BJ (cell line): ENCODE measurements at regions not wholly inside any gene's neighbourhood (a gene's known extent, or its start where the extent isn't known, plus 50 kb on each side); places are given as distances from the start of the nearest gene placed in this dataset.
A peak's percentile ranks its signal among the peaks of the same experiment; 100 is the strongest.

Source experiments
- CTCF ChIA-PET: fragments of 350-600 bp; formaldehyde crosslinking; extraction: SDS; loops from one replicate; lab custom pipeline; 2021; ENCODE audit warnings: antibody characterized with exemption, inconsistent platforms; lab: Yijun Ruan, JAX
- POLR2A ChIA-PET: fragments of 300-600 bp; sonication (Branson Sonifier 250); formaldehyde crosslinking; extraction: SDS; loops from one replicate; lab custom pipeline; 2021; ENCODE audit warnings: antibody characterized with exemption; lab: Charles Lee
- DNase-seq: peaks from one replicate; pipeline ENCODE4 v3.0.0-alpha.2; 2011; ENCODE audit warnings: low read depth
- H3K27me3 ChIP-seq: 2 replicates; pipeline ENCODE4 v1.6.0; 2011; ENCODE audit warnings: low read length; ENCODE audit not compliant: control insufficient read depth, insufficient read depth
- H3K36me3 ChIP-seq: 2 replicates; pipeline ENCODE4 v1.5.1; 2011; ENCODE audit warnings: low read length; ENCODE audit not compliant: control insufficient read depth, insufficient read depth
- H3K4me3 ChIP-seq: 2 replicates; pipeline ENCODE4 v1.5.1; 2011; ENCODE audit warnings: low read depth, mild to moderate bottlenecking, control low read depth, low read length
- TF ChIP-seq, protein P1 (sequence below): IDR thresholded peaks from 2 replicates; pipeline ENCODE4 v1.5.1; 2011; ENCODE audit warnings: low read depth, mild to moderate bottlenecking, control low read depth, inconsistent platforms, low read length, moderate library complexity; ENCODE audit not compliant: insufficient read depth

DNA sequence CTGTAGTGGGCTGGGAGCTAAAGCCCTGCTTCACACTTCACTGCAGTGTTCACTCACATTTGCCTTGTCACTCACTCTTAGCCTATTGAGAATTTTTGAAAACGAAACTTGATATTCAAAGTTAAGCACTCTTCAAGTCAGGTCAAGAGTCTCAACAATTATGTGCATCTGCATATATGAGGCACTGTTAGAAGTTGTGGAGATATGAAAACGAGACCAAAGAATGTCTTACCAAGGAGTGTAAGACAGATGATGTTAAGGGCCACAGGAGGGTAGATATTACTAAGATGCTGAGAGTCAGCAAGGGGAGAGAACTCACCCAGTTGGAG lies 64.7 kb upstream of the GJA8 start:
- H3K36me3 ChIP-seq = no peaks in the 10 kb centered on the region
- ChIA-PET POLR2A (no interaction called here), CTCF (no interaction called here)
- no peaks in the 10 kb centered on the region; the same call in 1 of the 2 replicates for H3K27me3 ChIP-seq
- TF ChIP-seq, protein P1, sequence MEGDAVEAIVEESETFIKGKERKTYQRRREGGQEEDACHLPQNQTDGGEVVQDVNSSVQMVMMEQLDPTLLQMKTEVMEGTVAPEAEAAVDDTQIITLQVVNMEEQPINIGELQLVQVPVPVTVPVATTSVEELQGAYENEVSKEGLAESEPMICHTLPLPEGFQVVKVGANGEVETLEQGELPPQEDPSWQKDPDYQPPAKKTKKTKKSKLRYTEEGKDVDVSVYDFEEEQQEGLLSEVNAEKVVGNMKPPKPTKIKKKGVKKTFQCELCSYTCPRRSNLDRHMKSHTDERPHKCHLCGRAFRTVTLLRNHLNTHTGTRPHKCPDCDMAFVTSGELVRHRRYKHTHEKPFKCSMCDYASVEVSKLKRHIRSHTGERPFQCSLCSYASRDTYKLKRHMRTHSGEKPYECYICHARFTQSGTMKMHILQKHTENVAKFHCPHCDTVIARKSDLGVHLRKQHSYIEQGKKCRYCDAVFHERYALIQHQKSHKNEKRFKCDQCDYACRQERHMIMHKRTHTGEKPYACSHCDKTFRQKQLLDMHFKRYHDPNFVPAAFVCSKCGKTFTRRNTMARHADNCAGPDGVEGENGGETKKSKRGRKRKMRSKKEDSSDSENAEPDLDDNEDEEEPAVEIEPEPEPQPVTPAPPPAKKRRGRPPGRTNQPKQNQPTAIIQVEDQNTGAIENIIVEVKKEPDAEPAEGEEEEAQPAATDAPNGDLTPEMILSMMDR = no peak
- no peak for DNase-seq
- H3K4me3 ChIP-seq = no peak overlapping the region

DNA sequence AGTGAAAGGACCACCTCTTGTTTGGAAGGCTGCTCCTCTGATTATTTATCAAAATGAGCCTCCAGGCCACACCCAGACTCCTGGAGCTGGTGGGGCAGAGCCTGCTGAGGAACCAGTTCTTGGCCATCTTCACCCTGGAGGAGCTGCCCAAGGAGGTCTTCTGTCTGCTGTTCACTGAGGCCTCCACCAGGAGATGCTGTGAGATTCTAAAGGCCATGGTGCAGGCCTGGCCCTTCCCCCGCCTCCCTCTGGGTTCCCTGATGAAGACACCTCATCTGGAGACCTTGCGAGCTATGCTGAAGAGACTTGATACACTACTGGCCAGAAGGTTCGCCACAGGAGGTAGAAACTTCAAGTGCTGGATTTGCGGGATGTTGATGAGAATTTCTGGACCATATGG lies 61.7 kb upstream of the GJA8 start:
- ChIA-PET POLR2A (no interaction called here), CTCF (interaction anchor here (0.9 kb wide), 1 partner anchor 8 kb away, joined by 6 read pairs; no protein-coding TSS in a partner anchor)
- no peak for DNase-seq
- no peak overlapping the region for H3K4me3 ChIP-seq
- TF ChIP-seq, protein P1 = peak; percentile 14; the same call in 1 of the 2 replicates
- H3K36me3 ChIP-seq = no peaks in the 10 kb centered on the region
- no peaks in the 10 kb centered on the region; the same call in 1 of the 2 replicates for H3K27me3 ChIP-seq

GRCh38 chr1:147842578-147842977 lies 60.0 kb upstream of the GJA8 start:
- ChIA-PET POLR2A (no interaction called here), CTCF (interaction anchor here (0.6 kb wide), 1 partner anchor 119 kb away, joined by 3 read pairs; no protein-coding TSS in a partner anchor)
- H3K4me3 ChIP-seq = no peak overlapping the region
- H3K27me3 ChIP-seq = no peaks in the 10 kb centered on the region
- TF ChIP-seq, protein P1 = no peak
- H3K36me3 ChIP-seq = no peaks in the 10 kb centered on the region
- DNase-seq = no peak

GRCh38 chr1:147843486-147843885 lies 59.1 kb upstream of the GJA8 start:
- TF ChIP-seq, protein P1 = no peak
- CTCF ChIA-PET = interaction anchor here (0.6 to 0.8 kb wide), 2 partner anchors 35 to 120 kb away, joined by 3 read pairs; no protein-coding TSS in a partner anchor

DNA sequence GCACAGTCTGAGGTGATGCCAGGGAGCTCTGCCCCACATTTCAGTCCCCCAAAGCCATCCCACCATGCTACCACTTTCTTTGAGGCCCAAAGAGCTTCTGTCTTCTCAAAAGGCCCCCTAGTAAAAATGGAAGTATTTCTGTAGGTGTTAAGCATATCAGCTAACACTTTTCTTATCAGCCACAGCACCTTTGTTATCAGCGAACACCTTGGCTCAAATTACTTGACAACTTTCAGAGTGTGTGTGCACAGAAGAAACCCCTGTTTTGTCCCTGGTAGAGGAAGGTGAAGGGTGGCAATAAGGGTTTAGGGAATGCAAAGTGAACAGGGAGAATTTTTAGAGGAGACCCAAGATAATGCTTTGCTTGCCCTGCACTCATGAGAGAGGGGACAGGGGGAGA lies 54.8 kb upstream of the GJA8 start:
- Histone ChIP-seq H3K4me3 (no peak overlapping the region), H3K36me3 (no peaks in the 10 kb centered on the region), H3K27me3 (no peaks in the 10 kb centered on the region)
- TF ChIP-seq, protein P1 = no peak
- DNase-seq = no peak
- ChIA-PET CTCF (no interaction called here), POLR2A (no interaction called here)

More at GRCh38 chr1:147843486-147843885, 59.1 kb upstream of the GJA8 start:
- Histone ChIP-seq H3K36me3 (no peaks in the 10 kb centered on the region), H3K27me3 (no peaks in the 10 kb centered on the region), H3K4me3 (no peak overlapping the region)
- no peak for DNase-seq
- POLR2A ChIA-PET = no interaction called here
